GM19324 (cell line): ENCODE measurements at regions not wholly inside any gene's neighbourhood (a gene's known extent, or its start where the extent isn't known, plus 50 kb on each side); places are given as distances from the start of the nearest gene placed in this dataset.
"Not testable (repeated sequence)": the region's sequence is repeated elsewhere in the genome, so short reads cannot be mapped to it uniquely, and the experiment has no call there.

Source experiments
- ATAC-seq: cut with Tn5 transposase; IDR thresholded peaks from one replicate; pipeline ENCODE4 v1.9.1; 2021; ENCODE audit warnings: mild to moderate bottlenecking, moderate library complexity; ENCODE audit not compliant: unreplicated experiment, low FRiP score

- no peak for ATAC-seq
Measured at GRCh38 chr6:99143108-99143861, 195.5 kb upstream of the FBXL4 start.

- not testable (repeated sequence) for ATAC-seq
Measured at GRCh38 chr6:99141906-99142305, 194.2 kb upstream of the FBXL4 start.

DNA sequence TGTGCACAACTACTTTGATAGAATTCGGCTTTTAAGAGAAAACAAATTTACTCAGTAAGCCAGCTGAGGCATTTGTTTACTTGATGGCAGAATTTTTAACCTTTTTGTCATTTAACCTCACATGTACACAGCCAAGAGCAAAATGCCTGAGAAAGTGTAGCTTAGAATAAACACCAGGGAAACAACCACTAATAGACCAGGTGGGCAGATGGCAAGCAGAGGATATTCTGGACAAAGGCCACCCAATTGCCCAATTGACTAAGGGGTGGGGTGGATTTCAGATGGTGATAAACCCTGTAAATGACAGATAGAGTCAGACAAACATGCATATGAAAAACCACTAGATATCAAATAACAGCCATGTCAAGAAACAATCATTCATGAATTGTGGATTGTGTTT, 190.7 kb upstream of the FBXL4 start:
- ATAC-seq: no peak

DNA sequence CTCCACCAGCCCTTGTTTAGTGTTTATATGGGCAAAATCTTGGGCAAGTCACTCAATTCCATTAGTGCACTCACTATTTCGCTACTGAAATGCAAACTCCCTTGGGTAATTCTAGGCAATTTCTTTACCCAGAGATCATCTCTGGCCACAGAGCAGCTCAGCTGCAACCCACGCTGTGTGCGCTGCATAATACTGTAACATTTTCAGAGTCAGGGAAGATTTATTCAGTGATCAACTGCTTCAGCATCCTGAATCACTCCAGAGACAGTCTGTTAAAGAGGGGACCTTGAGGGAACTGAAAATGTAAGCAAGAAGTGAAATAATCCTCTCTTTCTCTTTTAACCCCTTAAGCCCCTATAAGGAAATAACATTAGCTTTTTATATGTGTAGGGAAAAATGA, 189.6 kb upstream of the FBXL4 start:
- ATAC-seq: no peak

GRCh38 chr6:99136488-99136887, 188.7 kb upstream of the FBXL4 start:
- no peak for ATAC-seq

- ATAC-seq: no peak
Measured at GRCh38 chr6:99132026-99132635, 184.4 kb upstream of the FBXL4 start.

DNA sequence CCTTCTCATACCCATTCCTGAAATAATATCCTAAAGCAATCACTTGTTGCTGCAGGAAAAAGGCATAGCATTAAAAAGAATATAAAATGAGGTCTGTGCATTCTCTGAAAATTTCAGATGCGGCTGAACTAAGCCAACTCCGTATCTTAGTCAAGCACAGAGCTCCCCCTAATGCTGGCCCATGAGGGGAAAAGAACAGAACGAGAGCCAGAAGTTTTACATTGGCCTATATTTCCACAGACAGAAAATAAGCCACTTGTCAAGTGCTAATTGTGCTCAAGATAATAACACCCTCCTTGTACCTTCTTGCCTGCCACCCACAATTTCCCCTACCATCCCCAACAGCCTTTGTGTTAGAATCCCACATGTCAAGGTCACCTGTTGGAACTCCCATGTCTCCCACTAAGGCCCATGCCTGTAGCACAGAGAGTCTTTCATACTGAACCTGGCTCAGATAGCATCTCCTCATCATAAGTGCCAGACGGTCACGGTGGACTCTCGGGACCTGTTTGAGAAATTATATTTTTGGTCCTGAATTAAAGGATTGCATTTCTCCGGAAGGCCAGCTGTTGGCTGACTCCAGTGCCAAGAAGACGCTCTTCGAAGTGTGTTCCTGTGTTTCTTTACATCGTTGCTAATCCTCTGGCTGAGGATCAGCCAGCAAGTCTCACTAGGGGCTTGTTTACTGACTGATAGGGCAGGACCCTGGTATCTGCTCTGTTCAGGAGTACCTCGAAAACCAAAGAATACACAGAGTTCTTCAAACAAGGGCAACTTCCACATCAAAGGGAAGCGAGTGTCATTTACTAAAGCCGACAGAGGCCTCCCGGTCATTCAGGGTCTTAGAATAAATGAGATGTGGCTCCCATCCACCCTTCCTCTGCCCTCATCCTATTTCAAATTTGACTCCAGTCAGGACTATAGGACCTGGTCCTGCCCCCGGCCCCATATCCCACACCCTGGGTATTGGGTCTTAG, 183.4 kb upstream of the FBXL4 start:
- no peak for ATAC-seq

DNA sequence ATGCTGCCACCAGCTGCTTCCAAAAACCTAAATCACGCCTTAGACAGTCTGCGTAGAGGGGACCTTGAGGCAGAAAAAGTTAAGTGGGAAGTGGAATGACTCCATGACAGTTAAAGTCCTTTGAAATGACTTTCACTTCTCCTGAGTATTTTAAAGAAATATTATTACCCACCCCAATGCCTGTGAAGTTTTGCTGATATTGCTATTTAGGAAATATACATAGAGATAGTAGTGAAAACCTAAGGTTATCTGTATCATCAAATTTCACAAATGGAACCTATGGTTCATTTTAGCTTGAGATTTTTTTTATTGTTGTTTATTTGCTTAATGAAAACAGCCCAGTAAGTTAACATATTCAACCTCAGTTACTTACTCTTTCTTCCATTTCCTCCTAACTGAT, 182.1 kb upstream of the FBXL4 start:
- no peak for ATAC-seq

- ATAC-seq: no peak
Measured at GRCh38 chr6:99121748-99122147, 174.0 kb upstream of the FBXL4 start.

DNA sequence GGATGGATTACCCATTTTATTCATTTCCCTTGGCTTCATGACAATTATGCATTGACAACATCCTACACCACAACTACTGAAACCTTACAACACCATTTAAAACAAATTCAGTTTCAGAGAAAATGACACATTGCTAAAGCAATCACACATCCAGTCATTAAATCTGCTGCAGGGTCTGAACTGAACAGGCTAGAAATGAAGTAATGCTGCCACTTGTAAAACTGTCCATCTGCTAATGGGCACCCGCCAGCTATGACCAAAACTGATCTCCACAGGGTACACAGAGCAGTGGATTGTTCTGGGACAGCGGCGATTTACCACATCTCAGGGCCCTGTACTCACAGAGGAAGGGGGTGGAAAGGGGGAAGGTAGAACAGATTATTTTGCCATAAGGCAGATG, 172.9 kb upstream of the FBXL4 start:
- no peak for ATAC-seq

DNA sequence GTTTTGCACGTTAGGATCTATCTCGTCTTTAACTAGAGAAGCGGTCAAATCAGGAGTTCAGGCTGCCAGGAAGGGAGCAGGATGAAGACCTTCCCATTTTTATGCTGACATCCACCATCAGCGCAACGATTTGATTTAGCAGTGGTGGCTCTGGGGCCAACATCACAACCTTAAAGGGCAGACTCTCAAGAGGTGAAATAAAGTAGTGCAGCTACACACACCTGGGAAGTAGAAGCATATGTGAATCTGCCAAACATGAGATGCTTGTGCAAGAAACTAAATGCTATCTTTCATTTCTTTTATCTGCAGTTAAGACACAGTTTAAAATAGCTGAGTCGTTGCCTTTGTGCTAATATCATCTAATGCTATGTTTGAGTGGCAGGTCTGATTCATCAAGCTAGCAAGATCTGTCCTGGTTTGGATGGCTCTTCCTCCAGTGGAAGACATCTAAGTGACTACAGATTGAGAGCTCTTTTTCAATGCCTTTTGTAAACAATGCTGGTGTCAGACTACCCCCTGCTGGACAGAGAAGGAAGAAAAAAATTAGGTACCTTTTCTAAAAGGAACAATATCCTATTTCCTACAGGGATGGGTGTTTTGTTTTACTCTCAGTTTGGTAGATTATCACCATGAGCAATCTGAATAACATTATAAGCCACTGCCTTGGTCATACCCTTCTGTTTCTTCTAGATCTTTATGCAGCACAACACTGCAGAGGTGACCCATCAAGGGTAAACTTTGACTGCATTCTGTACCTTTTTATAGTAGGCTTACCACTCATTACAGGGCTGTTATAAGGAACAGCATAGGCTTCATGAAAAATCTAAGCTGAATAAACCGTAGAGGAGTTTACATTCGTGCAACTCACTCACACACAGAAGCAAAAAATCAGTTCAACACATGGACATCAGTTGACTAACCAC, 171.6 kb upstream of the FBXL4 start:
- ATAC-seq: no peak

DNA sequence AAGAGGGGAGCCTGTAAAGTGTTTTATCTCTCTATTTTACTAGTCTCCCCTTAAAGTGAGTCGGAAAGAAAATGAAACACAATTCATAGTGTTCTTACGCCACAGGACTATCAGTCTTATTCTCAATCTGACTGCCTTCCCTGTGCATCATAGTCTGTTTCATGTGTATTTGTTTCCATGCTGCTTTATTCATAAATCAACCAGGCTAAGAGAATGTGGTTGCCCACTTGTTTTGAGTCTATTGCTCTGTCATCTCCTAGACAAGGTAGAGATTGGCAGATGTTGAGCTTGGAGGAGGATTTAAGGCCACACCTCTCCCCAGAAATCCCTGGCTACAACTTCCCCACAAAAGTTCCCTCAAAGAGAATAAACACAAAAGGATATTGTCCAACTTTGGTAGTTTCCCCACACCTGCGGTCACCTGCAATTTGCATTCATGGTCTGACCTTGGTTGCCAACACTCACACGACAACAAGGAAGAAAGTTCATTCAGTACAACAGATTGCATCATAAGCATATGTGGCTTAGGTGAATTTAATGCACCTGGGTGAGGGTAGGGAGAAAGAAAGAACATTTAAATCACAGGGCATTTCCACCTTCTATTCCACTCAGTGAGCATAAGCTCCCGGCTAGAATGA, 167.1 kb upstream of the FBXL4 start:
- ATAC-seq: no peak

GRCh38 chr6:99111590-99111989, 163.8 kb upstream of the FBXL4 start:
- ATAC-seq: no peak

DNA sequence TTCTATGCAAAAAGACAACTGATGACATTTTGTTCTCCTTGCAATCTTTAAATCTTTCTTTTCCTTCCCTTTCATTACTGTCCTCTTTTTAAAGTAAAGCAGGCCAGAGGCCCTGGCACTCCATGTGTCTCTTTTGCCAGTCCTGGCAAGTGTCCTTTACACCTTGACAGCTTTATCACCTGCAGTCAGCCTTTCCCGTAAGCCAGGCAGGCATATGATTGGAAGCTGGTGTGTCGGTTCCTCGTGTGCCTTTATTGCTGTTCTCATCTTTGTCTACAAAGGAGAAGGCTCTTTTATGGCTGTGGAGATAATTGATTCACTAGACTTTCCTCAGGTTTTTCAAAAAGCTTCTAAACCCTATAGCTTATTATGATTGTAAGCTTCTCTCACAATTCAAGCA, 162.3 kb upstream of the FBXL4 start:
- ATAC-seq: no peak

- no peak for ATAC-seq
Measured at GRCh38 chr6:99104218-99104617, 156.5 kb upstream of the FBXL4 start.

- ATAC-seq: no peak
Measured at GRCh38 chr6:99099243-99099642, 151.5 kb upstream of the FBXL4 start.

DNA sequence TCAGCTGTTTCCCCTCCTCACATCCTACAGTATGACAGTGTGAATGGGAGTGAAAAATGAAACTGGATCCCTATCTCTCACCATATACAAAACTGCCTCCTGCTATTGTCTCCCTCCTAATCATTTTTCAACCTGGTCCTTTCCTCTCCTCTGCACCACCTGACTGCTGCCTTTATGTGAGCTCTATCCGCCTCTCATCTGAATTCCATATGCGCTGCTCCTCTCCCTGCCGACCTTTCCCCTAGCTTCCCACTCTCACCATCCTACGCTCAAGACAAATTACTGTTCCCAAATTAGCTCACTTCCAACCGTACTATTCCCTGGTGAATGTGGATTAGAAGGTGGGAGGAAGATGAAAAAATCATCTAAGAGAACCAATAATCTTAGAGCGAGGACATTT, 148.4 kb upstream of the FBXL4 start:
- ATAC-seq: no peak

DNA sequence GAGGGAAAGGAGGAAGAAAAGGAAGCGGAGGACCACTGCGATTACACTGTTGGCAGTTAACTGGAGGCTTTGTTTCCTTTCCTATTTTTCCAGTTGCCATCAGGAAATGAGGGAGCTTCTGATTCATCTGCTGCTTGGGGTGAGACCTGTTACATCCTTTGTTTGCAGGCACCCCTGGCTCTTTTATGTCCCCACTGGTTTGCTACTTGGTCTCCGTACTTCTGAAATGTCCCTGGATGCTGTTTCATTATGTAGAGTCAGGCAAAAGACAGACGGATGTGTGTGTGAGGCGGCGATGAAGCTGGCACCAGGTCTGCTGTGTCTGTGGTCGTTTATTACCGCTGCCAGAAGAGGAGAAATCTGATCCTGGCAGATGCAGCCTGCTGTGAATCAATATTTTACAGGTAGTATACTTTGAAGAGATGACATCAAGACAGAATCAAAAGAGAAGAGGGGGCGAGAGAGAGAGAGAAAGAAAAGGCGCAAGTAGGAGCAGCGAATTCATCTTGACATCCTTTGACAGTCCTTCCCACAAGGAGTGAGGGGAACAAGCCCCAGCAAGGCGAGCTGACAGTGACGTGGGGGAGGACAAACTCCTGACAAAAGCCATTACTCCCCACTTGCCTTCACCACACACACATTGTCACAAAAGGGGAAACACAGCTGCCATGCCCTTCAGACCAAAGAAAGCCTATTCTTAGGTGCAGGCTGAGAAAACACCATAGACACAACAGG, 145.9 kb upstream of the FBXL4 start:
- ATAC-seq: no peak

- ATAC-seq: no peak
Measured at GRCh38 chr6:99092461-99092860, 144.7 kb upstream of the FBXL4 start.
